ENCODE measurements at regions not wholly inside any gene's neighbourhood (a gene's known extent, or its start where the extent isn't known, plus 50 kb on each side); places are given as distances from the start of the nearest gene placed in this dataset.

- no peak for DNase-seq (ENCODE audit: extremely low read depth in 1 of 2, low read depth in 1 of 2)
These were observed 189.5 kb downstream of the TTC8 start for GRCh38 chr14:89013698-89014568.

- DNase-seq (ENCODE audit: extremely low read depth in 1 of 2, low read depth in 1 of 2): no peak
These were observed 190.1 kb downstream of the TTC8 start for GRCh38 chr14:89014569-89014850.

- no peak for DNase-seq (ENCODE audit: extremely low read depth in 1 of 2, low read depth in 1 of 2)
These were observed 190.6 kb downstream of the TTC8 start for GRCh38 chr14:89015016-89015415.

- no peak for DNase-seq (ENCODE audit: extremely low read depth in 1 of 2, low read depth in 1 of 2)
These were observed 193.0 kb downstream of the TTC8 start for GRCh38 chr14:89017417-89017816.

GRCh38 chr14:89022274-89022673 is 197.8 kb downstream of the TTC8 start:
- no peak for DNase-seq (ENCODE audit: extremely low read depth in 1 of 2, low read depth in 1 of 2)

GRCh38 chr14:89024691-89025090 is 200.2 kb downstream of the TTC8 start:
- no peak for DNase-seq (ENCODE audit: extremely low read depth in 1 of 2, low read depth in 1 of 2)

GRCh38 chr14:89025561-89026236 is 201.2 kb downstream of the TTC8 start:
- no peak for DNase-seq (ENCODE audit: extremely low read depth in 1 of 2, low read depth in 1 of 2)

- peak; percentile 23 to 38 for DNase-seq (ENCODE audit: extremely low read depth in 1 of 2, low read depth in 1 of 2)
These were observed 202.8 kb downstream of the TTC8 start for GRCh38 chr14:89027097-89027740.

- DNase-seq (ENCODE audit: extremely low read depth in 1 of 2, low read depth in 1 of 2): no peak
These were observed 204.1 kb downstream of the TTC8 start for GRCh38 chr14:89028462-89029134.

- no peak for DNase-seq (ENCODE audit: extremely low read depth in 1 of 2, low read depth in 1 of 2)
These were observed 205.7 kb downstream of the TTC8 start for GRCh38 chr14:89029961-89030694.

- DNase-seq (ENCODE audit: extremely low read depth in 1 of 2, low read depth in 1 of 2): no peak
These were observed 206.5 kb downstream of the TTC8 start for GRCh38 chr14:89030921-89031320.

- DNase-seq (ENCODE audit: extremely low read depth in 1 of 2, low read depth in 1 of 2): no peak
These were observed 207.7 kb downstream of the TTC8 start for GRCh38 chr14:89032086-89032649.

GRCh38 chr14:89033756-89034155 is 209.3 kb downstream of the TTC8 start:
- no peak for DNase-seq (ENCODE audit: extremely low read depth in 1 of 2, low read depth in 1 of 2)

- no peak for DNase-seq (ENCODE audit: extremely low read depth in 1 of 2, low read depth in 1 of 2)
These were observed 211.9 kb downstream of the TTC8 start for GRCh38 chr14:89036371-89036770.

GRCh38 chr14:89037065-89037464 is 212.6 kb downstream of the TTC8 start:
- DNase-seq (ENCODE audit: extremely low read depth in 1 of 2, low read depth in 1 of 2): no peak

GRCh38 chr14:89040080-89040459 is 215.6 kb downstream of the TTC8 start:
- DNase-seq (ENCODE audit: extremely low read depth in 1 of 2, low read depth in 1 of 2): no peak

- DNase-seq (ENCODE audit: extremely low read depth in 1 of 2, low read depth in 1 of 2): peak; percentile 58 to 59
These were observed 216.2 kb downstream of the TTC8 start for GRCh38 chr14:89040460-89041256.

- no peak for DNase-seq (ENCODE audit: extremely low read depth in 1 of 2, low read depth in 1 of 2)
These were observed 216.8 kb downstream of the TTC8 start for GRCh38 chr14:89041257-89041582.

GRCh38 chr14:89042021-89042420 is 217.6 kb downstream of the TTC8 start:
- DNase-seq (ENCODE audit: extremely low read depth in 1 of 2, low read depth in 1 of 2): no peak

- DNase-seq (ENCODE audit: extremely low read depth in 1 of 2, low read depth in 1 of 2): no peak
These were observed 228.9 kb downstream of the TTC8 start for GRCh38 chr14:89053303-89053702.

All from stimulated activated CD8-positive, alpha-beta memory T cell treated with anti-CD3 and anti-CD28 coated beads, Interleukin-7, amount 100 ng/mL, for 48 hours (primary cell).